ENCODE measurements at regions not wholly inside any gene's neighbourhood (a gene's known extent, or its start where the extent isn't known, plus 50 kb on each side); places are given as distances from the start of the nearest gene placed in this dataset.

GRCh38 chr10:4672201-4672600 is 153.8 kb upstream of the AKR1E2 start:
- Histone ChIP-seq H3K14ac (ENCODE audit: insufficient read depth, low read length) (no peak overlapping the region), H3K9me3 (ENCODE audit: control insufficient read depth, low read depth, low read length) (no peaks in the 10 kb centered on the region), H3K4me2 (ENCODE audit: insufficient read depth, insufficient read length, low read length) (no peak overlapping the region), H3T11ph (ENCODE audit: low read length) (no peak overlapping the region), H3K23ac (ENCODE audit: insufficient read length, low read depth, low read length) (no peak overlapping the region), H3K79me1 (ENCODE audit: insufficient read depth, low read depth, low read length, poor library complexity, severe bottlenecking) (no peaks in the 10 kb centered on the region), H3K56ac (ENCODE audit: insufficient read length, low read depth, low read length) (no peak overlapping the region), H4K5ac (ENCODE audit: insufficient read length, low read depth, low read length) (no peak overlapping the region), H2AK5ac (ENCODE audit: insufficient read length, low read length) (no peak overlapping the region), H4K91ac (ENCODE audit: insufficient read length, low read depth, low read length) (no peak overlapping the region), H2BK12ac (ENCODE audit: insufficient read length, low read depth, low read length) (no peak overlapping the region), H2BK5ac (ENCODE audit: insufficient read length, low read length) (no peak overlapping the region), H2BK20ac (ENCODE audit: low read depth, low read length, poor library complexity, severe bottlenecking) (no peak overlapping the region), H3K23me2 (ENCODE audit: insufficient read length, low read depth, low read length, poor library complexity, severe bottlenecking) (no peaks in the 10 kb centered on the region), H3K9ac (ENCODE audit: extremely low read depth, insufficient read length, low read length) (no peak overlapping the region), H3K4me1 (ENCODE audit: insufficient read depth, low read length) (no peaks in the 10 kb centered on the region), H3K18ac (ENCODE audit: insufficient read length, low read depth, low read length) (no peak overlapping the region), H4K8ac (replicated peaks; ENCODE audit: insufficient read length, low read depth, low read length) (no peak overlapping the region), H2BK120ac (ENCODE audit: low read depth, low read length, poor library complexity, severe bottlenecking) (no peak overlapping the region), H3K27me3 (ENCODE audit: insufficient read depth, low read length) (no peaks in the 10 kb centered on the region), H3K27ac (ENCODE audit: insufficient read length, low read depth, low read length) (no peak overlapping the region), H2AFZ (ENCODE audit: low read length) (no peak overlapping the region), H3K79me2 (ENCODE audit: insufficient read depth, low read length) (no peaks in the 10 kb centered on the region), H2BK15ac (ENCODE audit: low read depth, low read length) (no peak overlapping the region), H3K4ac (ENCODE audit: low read depth, low read length) (no peak overlapping the region), H4K20me1 (ENCODE audit: control insufficient read depth, insufficient read depth, insufficient read length) (no peaks in the 10 kb centered on the region)
- H3K4me1 Mint-ChIP-seq = no peaks in the 10 kb centered on the region
- no peak overlapping the region for H3K27ac Mint-ChIP-seq
- H3K36me3 Mint-ChIP-seq (ENCODE audit: insufficient read depth in 1 of 3, low read depth in 3 of 3) = no peaks in the 10 kb centered on the region
- H3K9me3 Mint-ChIP-seq = no peaks in the 10 kb centered on the region
- TF ChIP-seq CTCF (conservative IDR thresholded peaks at IDR 0.05) = no peak
- no peaks in the 10 kb centered on the region for H3K27me3 Mint-ChIP-seq (ENCODE audit: low read depth)
- H3K4me3 Mint-ChIP-seq = no peak overlapping the region
- DNase-seq = no peak
- WGBS (ENCODE audit: extremely low coverage, insufficient read length, low lambda C conversion rate) = no CpG with 5 or more reads among the region's 1 CpG
